WI38 (cell line): ENCODE measurements at regions not wholly inside any gene's neighbourhood (a gene's known extent, or its start where the extent isn't known, plus 50 kb on each side); places are given as distances from the start of the nearest gene placed in this dataset.

Experiments
- H3K4me3 ChIP-seq: 2 replicates; pipeline ENCODE4 v1.5.1; 2011; ENCODE audit warnings: low read depth, mild to moderate bottlenecking, control low read depth, low read length
- CTCF ChIP-seq: IDR thresholded peaks from 2 replicates; pipeline ENCODE4 v1.5.1; 2012; ENCODE audit warnings: low read depth, mild to moderate bottlenecking, control low read depth, low read length

DNA sequence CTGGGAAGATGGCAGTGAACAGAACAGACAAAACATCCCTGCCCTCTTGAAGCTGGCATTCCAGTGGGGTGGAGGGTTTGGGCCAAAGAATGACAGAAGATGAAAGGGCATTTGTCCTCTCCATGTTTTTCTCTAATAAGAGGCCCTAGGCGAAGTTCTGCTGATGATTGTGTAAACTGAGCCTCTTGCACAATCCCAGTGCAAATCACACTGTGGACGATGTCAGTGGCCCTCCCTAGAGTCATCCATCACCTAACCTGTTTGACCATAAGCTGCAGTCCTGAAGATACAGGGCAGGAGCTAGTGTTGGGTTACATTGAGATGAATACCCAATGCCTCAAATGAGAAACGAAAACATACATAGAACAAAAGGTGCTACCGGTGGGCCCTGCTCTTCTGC lies 622.4 kb upstream of the TBX3 start:
- no peak overlapping the region for H3K4me3 ChIP-seq
- TF ChIP-seq CTCF: no peak

DNA sequence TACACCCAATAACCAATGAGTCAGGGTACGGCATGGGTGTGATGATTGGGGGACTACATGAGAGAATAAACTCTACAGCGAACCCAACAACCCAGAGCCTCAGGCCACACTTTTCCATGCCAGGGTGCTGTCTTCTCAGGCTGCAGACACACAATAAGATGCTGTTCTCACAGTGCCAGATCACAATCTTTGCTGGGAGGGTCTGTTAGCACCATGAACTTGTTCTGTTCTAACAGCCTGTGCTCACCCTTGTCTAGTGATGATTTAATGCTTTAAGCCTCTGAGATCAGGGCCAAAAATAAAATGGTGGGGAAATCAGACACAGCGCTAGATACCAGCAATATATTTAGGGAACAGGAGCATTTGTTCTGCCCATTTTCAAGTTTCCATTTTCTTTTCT lies 621.9 kb upstream of the TBX3 start:
- TF ChIP-seq CTCF: no peak

GRCh38 chr12:115305275-115305674 lies 621.3 kb upstream of the TBX3 start:
- H3K4me3 ChIP-seq: no peak overlapping the region
- TF ChIP-seq CTCF: no peak

More for the DNA sequence above, 621.9 kb upstream of the TBX3 start:
- H3K4me3 ChIP-seq: no peak overlapping the region

DNA sequence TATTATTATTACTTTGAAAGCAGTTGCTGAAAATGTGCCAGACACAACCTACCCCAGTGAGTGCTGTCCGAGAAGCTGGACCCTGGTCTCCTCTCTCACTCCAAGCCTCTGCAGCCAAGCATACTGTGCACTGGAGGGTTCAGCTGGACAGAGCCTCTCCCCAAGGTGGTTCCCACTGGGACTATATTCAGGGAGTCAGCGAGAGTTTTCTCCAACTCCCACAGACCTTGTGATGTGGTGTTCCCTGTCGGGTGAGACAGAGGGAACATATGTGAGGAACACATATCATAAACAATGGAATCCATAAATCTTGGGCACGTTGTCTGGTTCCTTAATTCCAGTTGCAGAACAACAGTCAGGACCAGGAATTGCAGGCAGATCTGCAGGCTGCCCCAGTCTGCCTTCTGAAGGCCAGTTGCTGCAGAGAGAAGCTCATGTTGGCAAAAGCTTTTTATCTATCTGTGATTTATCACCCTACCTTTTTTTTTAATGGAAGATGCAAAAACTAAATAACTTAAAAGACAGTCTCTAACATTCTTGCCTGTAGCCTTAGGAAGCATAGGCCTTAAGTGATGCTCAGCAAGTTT lies 619.8 kb upstream of the TBX3 start:
- TF ChIP-seq CTCF: no peak
- H3K4me3 ChIP-seq: no peak overlapping the region

- TF ChIP-seq CTCF: no peak
- no peak overlapping the region for H3K4me3 ChIP-seq
Observed at GRCh38 chr12:115297445-115297844, 613.5 kb upstream of the TBX3 start.

- H3K4me3 ChIP-seq: no peak overlapping the region
- TF ChIP-seq CTCF: no peak
Observed at GRCh38 chr12:115296613-115297198, 612.7 kb upstream of the TBX3 start.

GRCh38 chr12:115295886-115296285 lies 611.9 kb upstream of the TBX3 start:
- TF ChIP-seq CTCF: no peak

More at GRCh38 chr12:115295886-115296285, 611.9 kb upstream of the TBX3 start:
- no peak overlapping the region for H3K4me3 ChIP-seq
